ENCODE measurements at regions not wholly inside any gene's neighbourhood (a gene's known extent, or its start where the extent isn't known, plus 50 kb on each side); places are given as distances from the start of the nearest gene placed in this dataset.

DNA sequence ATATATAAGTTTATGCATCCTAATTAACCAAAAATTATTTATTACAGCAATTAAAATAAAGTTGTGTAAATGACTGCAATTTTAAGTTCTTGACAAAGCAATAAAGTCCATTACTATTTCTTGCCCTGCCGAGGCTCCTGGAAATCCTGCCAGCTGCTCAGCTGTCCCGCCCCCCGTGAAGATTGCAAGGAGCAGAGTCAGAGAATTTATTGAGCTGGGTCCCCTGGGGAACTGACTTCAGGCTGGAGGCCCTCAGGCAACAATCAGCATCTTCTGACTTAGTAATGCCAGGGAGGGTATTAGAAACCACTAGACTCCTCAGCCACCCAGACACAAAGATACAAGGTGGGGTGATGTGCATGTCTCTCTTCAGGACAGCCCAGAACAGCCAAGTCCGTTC, 92.3 kb downstream of the EDN3 start:
- TF ChIP-seq YY1 (IDR thresholded peaks at IDR 0.05; ENCODE audit: insufficient read depth, insufficient read length) (no peak), ZNF274 (IDR thresholded peaks at IDR 0.05; ENCODE audit: low read depth, low read length) (no peak)
